Muscle layer of colon (tissue), 2 donors: ENCODE measurements at regions not wholly inside any gene's neighbourhood (a gene's known extent, or its start where the extent isn't known, plus 50 kb on each side); places are given as distances from the start of the nearest gene placed in this dataset.

Experiments used
- H3K27ac ChIP-seq: one replicate; pipeline ENCODE4 v1.7.0; 2013; ENCODE audit warnings: low read depth, mild to moderate bottlenecking, low read length, moderate library complexity
- H3K27me3 ChIP-seq, 2 donors: one replicate each; pipeline ENCODE4 v1.7.0; 2013; ENCODE audit warnings: low read length in 2 of 2, mild to moderate bottlenecking in 2 of 2; ENCODE audit not compliant: insufficient read depth in 2 of 2, control insufficient read depth in 1 of 2
- H3K36me3 ChIP-seq: one replicate; pipeline ENCODE4 v1.7.0; 2013; ENCODE audit warnings: mild to moderate bottlenecking, low read length; ENCODE audit not compliant: insufficient read depth
- H3K4me1 ChIP-seq: one replicate; pipeline ENCODE4 v1.7.0; 2013; ENCODE audit warnings: mild to moderate bottlenecking, low read length; ENCODE audit not compliant: insufficient read depth
- H3K4me3 ChIP-seq, 2 donors: one replicate each; pipeline ENCODE4 v1.7.0; 2013; ENCODE audit warnings: low read length in 2 of 2, low read depth in 1 of 2, mild to moderate bottlenecking in 1 of 2, moderate library complexity in 1 of 2
- H3K9ac ChIP-seq: one replicate; pipeline ENCODE4 v1.7.0; 2013; ENCODE audit warnings: low read length
- H3K9me3 ChIP-seq: one replicate; pipeline ENCODE4 v1.7.0; 2013; ENCODE audit warnings: mild to moderate bottlenecking, low read length
- donor health status: abdominal sarcoma.
- donor health status: Adenocarcinoma of cecum.

GRCh38 chr14:85897808-85898207 is 367.9 kb downstream of the FLRT2 start:
- Histone ChIP-seq H3K9me3 (no peaks in the 10 kb centered on the region), H3K36me3 (no peaks in the 10 kb centered on the region), H3K27me3 (no peaks in the 10 kb centered on the region), H3K4me1 (no peaks in the 10 kb centered on the region), H3K27ac (no peak overlapping the region), H3K9ac (no peak overlapping the region), H3K4me3 (no peak overlapping the region)

GRCh38 chr14:85895603-85896002 is 365.7 kb downstream of the FLRT2 start:
- Histone ChIP-seq H3K36me3 (no peaks in the 10 kb centered on the region), H3K27me3 (no peaks in the 10 kb centered on the region), H3K4me1 (no peaks in the 10 kb centered on the region), H3K4me3 (no peak overlapping the region), H3K9ac (no peak overlapping the region), H3K9me3 (no peaks in the 10 kb centered on the region), H3K27ac (no peak overlapping the region)

- H3K4me3 ChIP-seq = no peak overlapping the region
- no peaks in the 10 kb centered on the region for H3K9me3 ChIP-seq
- no peak overlapping the region for H3K9ac ChIP-seq
- H3K4me1 ChIP-seq = no peaks in the 10 kb centered on the region
- no peaks in the 10 kb centered on the region for H3K27me3 ChIP-seq
- no peak overlapping the region for H3K27ac ChIP-seq
- no peaks in the 10 kb centered on the region for H3K36me3 ChIP-seq
Measured at GRCh38 chr14:85892251-85892650, 362.3 kb downstream of the FLRT2 start.

DNA sequence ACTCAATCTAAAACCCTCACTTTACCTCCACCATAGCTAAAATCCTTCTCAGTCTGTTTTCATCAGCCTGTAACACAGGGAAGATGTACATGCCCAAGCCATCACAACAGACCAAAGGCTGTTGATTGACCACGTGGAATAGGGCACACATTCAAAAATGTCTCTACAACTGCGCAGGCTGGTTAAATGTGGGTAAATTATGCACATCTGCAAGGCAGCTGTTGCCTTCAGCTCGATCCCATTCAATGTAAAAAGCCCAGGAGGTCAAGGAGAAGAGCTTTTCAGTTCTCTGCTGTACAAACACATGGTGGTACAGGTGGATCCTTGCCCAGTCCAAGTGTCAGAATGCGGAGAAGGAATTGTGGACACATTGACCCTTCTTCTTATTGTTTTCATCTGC is 354.0 kb downstream of the FLRT2 start:
- Histone ChIP-seq H3K4me3 (no peak overlapping the region), H3K36me3 (no peaks in the 10 kb centered on the region), H3K9ac (no peak overlapping the region), H3K27ac (no peak overlapping the region), H3K9me3 (no peaks in the 10 kb centered on the region), H3K4me1 (no peaks in the 10 kb centered on the region), H3K27me3 (no peaks in the 10 kb centered on the region)

- Histone ChIP-seq H3K4me3 (no peak overlapping the region), H3K9ac (no peak overlapping the region), H3K4me1 (no peaks in the 10 kb centered on the region), H3K36me3 (no peaks in the 10 kb centered on the region), H3K27me3 (no peaks in the 10 kb centered on the region), H3K27ac (no peak overlapping the region), H3K9me3 (no peaks in the 10 kb centered on the region)
Measured at GRCh38 chr14:85883101-85883500, 353.2 kb downstream of the FLRT2 start.

GRCh38 chr14:85881935-85882334 is 352.0 kb downstream of the FLRT2 start:
- Histone ChIP-seq H3K27me3 (no peaks in the 10 kb centered on the region), H3K4me3 (no peak overlapping the region), H3K36me3 (no peaks in the 10 kb centered on the region), H3K4me1 (no peaks in the 10 kb centered on the region), H3K9ac (no peak overlapping the region), H3K27ac (no peak overlapping the region), H3K9me3 (no peaks in the 10 kb centered on the region)

DNA sequence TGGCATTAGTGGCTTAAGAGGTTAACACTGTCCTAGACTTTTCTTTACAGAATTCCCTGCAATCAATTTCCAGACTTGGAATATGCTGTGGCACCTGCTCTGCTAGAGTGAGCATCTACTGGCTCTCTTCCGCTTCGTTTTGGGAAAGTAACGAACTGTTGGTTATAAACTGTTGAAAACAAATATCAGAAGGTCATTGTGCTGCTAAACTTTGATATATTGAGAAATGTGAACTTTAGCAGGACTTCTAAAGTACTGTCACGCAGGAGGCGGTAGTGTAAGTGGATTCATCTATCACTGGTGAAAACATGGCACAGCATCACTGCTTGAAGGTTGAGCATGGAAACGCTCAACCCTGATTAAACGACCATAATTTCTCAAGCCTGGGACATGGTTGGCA is 348.9 kb downstream of the FLRT2 start:
- no peaks in the 10 kb centered on the region for H3K4me1 ChIP-seq
- no peak overlapping the region for H3K27ac ChIP-seq
- H3K9ac ChIP-seq = no peak overlapping the region
- no peaks in the 10 kb centered on the region for H3K9me3 ChIP-seq
- no peaks in the 10 kb centered on the region for H3K36me3 ChIP-seq
- H3K4me3 ChIP-seq = no peak overlapping the region
- no peaks in the 10 kb centered on the region for H3K27me3 ChIP-seq

DNA sequence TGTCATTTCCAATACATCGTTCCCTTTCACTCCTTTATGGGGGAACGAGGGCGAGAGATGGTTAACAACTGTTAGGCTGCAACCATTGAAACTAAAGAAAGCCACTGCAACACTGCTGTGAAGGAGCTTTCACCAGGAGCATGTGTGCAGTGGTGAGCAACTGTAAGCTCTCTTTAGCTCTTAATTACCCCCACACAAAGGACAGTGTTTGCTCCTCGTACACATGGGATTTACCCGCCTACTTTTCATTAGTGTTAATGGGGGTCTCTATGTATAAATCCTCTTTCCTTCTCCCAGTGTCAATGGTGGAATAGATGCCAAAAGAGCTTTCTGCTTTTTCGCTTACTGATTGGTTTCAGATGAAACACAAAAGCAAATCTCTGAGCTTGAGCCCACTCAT is 343.1 kb downstream of the FLRT2 start:
- no peak overlapping the region for H3K27ac ChIP-seq
- H3K27me3 ChIP-seq = no peaks in the 10 kb centered on the region

DNA sequence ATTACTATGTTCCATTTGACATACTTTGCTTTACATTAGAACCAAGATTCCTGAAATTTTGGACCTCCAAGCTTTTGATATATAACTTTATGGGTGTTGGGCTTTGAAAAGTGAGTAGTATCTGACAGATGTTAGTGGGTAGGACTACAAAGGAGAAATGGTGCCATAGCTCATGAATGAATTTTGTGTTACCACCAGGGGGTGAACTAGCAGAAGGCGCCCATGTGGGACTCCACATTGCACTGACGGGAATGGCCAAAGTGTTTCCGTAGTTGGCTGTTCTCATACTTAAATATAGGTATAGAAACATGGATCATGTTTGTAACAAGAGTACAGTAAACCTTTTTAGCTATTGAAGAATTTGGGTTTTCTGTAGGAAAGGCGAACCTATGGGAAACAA is 337.5 kb downstream of the FLRT2 start:
- Histone ChIP-seq H3K4me3 (no peak overlapping the region), H3K27ac (no peak overlapping the region), H3K27me3 (no peaks in the 10 kb centered on the region), H3K36me3 (no peaks in the 10 kb centered on the region), H3K9me3 (no peaks in the 10 kb centered on the region), H3K9ac (no peak overlapping the region), H3K4me1 (no peaks in the 10 kb centered on the region)

More for the DNA sequence above, 343.1 kb downstream of the FLRT2 start:
- Histone ChIP-seq H3K4me1 (no peaks in the 10 kb centered on the region), H3K36me3 (no peaks in the 10 kb centered on the region), H3K9me3 (no peaks in the 10 kb centered on the region), H3K9ac (no peak overlapping the region), H3K4me3 (no peak overlapping the region)

- H3K27ac ChIP-seq = no peak overlapping the region
- H3K9ac ChIP-seq = no peak overlapping the region
- no peaks in the 10 kb centered on the region for H3K36me3 ChIP-seq
- H3K4me1 ChIP-seq = no peaks in the 10 kb centered on the region
- no peaks in the 10 kb centered on the region for H3K9me3 ChIP-seq
- H3K4me3 ChIP-seq = no peak overlapping the region
- H3K27me3 ChIP-seq = no peaks in the 10 kb centered on the region
Measured at GRCh38 chr14:85865701-85866100, 335.8 kb downstream of the FLRT2 start.

GRCh38 chr14:85858634-85859033 is 328.7 kb downstream of the FLRT2 start:
- Histone ChIP-seq H3K4me3 (no peak overlapping the region), H3K27me3 (no peaks in the 10 kb centered on the region), H3K9me3 (no peaks in the 10 kb centered on the region), H3K4me1 (no peaks in the 10 kb centered on the region), H3K36me3 (no peaks in the 10 kb centered on the region), H3K9ac (no peak overlapping the region), H3K27ac (no peak overlapping the region)

DNA sequence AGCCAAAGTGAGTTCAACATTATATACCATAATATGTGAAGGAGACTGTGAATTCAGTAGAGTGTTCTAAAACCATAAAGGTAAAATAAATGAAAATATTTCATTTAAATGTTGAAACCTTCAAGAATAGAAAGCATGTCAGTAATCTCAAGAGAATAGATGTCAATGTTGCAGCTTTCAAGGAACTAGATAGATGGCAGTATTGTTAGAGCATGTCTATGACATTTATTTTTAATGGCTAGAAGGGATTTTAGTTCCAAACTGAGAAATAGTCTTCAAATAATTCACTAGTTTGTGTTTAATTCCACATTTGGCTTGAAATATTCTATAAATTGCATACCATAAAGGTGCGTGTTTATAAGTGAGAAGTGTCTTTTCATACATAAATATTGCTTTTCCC is 326.5 kb downstream of the FLRT2 start:
- Histone ChIP-seq H3K36me3 (no peaks in the 10 kb centered on the region), H3K9me3 (no peaks in the 10 kb centered on the region), H3K27me3 (no peaks in the 10 kb centered on the region)

More for the DNA sequence above, 326.5 kb downstream of the FLRT2 start:
- Histone ChIP-seq H3K9ac (no peak overlapping the region), H3K4me3 (no peak overlapping the region), H3K4me1 (no peaks in the 10 kb centered on the region), H3K27ac (no peak overlapping the region)
